DMS 273 (cell line): ENCODE measurements at regions not wholly inside any gene's neighbourhood (a gene's known extent, or its start where the extent isn't known, plus 50 kb on each side); places are given as distances from the start of the nearest gene placed in this dataset.
"Not testable (repeated sequence)": the region's sequence is repeated elsewhere in the genome, so short reads cannot be mapped to it uniquely, and the experiment has no call there.

Experiments used
- DNase-seq: peaks from one replicate; lab custom pipeline; 2025; ENCODE audit not compliant: unreplicated experiment; lab: John Stamatoyannopoulos, UW

DNA sequence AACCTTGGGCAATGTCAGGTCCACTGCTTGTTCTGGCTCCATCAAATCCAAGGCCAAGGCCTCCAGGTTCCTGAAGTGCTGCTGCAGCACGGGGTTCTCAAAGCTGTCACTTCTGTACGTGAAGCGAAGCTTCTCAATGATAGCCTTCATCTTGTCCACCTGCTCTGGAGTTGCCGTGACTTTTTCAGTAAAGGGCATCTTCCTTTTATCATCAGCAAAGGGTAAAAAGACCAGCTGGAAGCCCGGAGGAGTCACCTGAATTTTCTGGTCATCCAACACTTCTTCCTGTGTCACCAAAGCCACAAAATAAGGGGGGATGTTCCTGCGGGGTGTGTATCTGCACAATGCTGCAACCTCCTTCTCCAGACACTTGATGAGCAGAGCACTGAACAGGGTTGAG lies 131.7 kb upstream of the MAMLD1 start:
- DNase-seq, result not testable (repeated sequence)

DNA sequence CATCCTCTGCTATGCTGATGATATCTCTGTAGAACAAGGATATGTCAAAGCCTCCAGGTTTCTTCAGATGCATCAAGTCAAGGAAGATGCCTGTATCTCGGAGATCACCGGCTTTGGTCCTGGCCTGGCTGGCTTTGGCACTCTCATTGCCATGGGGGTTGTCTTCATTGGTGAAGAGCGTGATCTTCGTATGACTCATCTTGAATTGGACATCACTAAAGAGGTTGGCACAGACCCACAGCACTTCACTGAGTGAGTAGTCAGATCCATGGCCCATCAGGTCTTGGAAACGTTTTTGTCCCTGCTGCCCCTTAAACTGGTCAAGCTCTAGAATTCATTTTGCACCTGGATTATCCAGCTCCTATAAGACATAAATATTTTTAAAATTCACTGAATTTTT lies 130.9 kb upstream of the MAMLD1 start:
- DNase-seq, result not testable (repeated sequence)

DNA sequence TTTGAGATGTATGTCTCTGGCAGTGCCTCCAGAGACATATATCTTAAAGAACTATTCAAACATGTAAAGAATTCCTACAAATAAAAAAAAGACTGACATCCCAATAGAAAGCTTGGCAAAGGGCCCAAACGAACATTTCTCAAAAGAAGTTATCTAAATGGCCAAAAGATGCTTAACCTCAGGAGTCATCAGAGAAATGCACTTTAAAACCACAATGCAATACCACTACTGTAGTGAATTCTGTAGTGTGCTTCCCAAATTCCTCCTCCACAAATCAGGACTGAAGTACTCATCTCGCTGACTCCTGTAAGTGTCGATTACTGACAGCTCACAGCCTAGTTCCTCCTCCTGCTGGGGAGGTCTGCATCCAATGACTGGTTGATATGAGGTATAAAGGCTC lies 129.0 kb upstream of the MAMLD1 start:
- no peak for DNase-seq

DNA sequence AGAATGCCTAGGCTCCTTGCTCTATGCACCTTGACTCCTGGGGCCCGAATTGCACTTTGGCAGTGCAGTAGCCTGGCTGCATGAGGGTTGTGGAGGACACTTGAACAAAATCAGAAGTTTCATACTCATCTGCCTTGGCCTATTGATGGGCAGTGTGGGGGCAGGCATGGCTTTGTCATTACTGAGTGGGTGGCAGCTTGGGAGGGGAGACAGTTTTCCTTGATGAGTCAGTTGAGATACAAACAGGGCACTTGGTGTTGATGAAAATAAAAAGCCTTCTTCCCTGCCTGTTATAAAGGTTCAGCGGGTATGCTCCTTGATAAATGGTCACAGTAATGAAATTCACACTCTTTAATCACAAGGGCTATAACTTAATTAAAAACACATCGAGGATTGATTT lies 126.8 kb upstream of the MAMLD1 start:
- no peak for DNase-seq

DNA sequence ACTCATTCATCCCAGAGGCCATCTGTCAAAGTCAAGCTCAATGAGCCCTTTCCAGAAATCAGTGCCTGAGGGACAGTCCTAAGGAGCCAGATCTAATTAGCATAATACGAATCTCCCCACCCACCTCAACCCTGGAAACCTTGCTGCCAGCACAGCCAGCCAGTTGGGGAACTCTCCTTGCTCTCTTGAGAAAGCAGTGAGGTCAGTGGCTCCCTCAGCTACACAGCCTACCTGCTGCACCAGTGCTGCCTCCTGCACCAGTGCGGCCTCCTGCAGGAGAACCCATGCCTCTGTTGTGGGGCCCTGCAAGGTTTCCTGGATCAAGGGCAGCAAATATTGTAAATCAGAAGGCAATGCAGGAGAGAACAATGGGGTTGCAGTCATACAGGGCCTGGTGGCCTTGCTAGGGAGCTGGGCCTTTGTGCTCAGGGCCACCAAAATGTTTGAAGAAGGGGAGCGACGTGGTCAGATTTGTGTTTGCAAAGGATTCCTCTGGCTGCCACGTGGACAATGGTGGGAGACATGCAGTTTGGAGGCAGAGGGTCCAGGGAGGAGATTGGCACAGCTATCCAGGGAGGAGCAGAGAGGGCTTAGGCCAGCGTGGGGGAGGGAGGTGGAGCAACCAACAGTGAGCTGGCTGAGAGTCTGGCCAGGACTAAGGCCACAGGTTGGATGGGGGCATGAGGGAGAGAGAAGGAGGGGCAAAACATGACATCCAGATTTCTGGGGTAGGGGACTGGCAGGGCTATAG lies 124.3 kb upstream of the MAMLD1 start:
- no peak for DNase-seq

DNA sequence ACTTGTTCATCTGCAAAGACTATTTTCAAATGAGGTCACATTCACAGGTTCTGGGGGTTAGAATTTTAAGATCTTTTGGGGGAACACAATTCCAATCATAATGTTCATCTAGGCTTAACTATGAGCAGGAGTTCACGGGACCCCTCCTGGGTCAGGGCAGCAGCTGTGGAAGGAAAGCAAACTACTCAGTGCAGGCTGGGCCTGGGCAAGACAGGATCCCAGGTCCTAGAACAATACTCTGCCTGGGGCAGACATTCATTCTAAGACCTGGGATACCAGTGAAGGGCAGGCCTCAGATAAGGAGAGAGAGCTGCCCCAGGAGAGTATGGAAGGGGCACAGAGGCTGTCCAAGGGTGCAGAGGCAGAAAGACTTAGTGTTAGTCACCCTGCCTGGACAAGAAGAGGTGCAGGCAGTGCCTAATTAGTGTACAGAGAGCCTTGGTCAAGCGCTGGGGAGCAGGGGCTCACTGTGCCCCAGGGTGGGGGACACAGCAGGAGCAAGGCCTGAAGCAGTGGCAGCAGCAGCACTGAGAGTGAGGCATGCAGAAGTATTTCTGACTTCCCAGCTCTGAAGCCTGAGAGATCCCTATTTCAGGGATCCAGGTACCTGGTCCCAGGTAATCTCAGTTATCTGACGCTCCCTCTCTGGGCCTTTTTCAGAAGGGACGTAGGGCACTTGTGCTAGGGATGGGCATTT lies 123.0 kb upstream of the MAMLD1 start:
- DNase-seq, result no peak

DNA sequence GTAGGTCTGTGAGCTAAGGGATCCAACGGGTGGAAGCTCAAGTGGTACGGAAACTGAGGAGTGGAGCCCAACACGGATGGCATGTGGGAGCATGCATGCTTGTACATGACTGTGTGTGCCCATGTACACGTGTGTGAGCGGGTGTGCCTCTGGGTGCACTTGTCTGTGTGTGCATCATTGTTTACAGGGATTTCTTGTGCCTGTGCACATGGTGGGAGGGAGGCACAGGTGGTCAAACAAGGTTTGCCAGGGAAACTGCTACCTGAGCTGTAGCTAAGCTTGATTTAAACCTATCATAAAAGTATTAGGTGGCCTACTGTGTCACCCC lies 122.5 kb upstream of the MAMLD1 start:
- DNase-seq, result no peak

DNA sequence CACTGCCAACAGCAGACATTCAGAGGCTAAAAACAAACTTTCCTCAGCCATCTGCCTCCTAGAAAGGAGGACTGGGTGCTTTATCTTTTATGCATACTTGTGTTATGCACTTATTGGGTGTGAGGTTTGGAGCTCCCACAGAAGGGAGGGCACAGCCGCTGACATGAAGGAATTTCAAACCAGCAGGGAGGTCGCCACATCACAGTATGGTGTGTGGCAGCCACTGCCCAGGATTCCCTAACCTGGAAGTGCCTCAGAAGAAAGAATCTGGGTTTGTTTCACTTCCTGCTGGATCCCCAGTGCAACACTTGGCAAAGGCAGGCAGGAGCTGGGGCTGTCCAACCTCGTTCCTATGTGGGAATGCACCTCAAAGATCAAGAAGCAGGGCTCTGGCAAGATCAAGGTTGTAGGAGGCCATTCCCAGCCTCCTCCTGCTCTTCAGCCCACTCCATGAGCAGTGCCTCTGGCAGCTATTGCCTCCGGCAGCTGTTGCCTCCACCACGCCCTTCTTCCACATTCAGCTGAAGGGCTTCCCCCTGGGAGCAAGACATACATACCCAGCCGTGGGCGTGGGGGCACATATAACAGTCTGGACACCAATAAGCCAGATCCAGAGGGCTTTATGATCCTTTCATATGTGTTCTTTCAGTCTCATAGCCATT lies 109.0 kb upstream of the MAMLD1 start:
- peak; percentile 32 for DNase-seq

DNA sequence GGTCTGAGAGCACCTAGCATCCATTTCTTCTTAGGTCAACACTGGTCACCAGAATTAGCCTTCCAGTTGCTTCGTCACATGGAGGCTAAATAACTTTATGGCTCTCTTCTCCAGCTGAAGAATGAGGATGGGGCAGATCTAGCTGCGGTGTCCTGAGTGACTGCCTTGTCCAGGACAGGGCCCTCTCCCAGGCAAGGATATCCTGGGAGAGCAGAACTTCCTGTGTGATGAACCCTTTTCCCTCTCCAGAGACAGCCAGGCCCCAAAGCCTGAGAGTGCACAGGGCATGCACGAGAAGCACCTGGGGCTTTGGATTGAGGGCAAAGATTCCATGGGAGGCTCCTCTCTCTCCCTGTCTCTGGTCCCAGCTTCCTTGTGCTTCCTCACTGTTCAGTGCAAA lies 108.2 kb upstream of the MAMLD1 start:
- no peak for DNase-seq

DNA sequence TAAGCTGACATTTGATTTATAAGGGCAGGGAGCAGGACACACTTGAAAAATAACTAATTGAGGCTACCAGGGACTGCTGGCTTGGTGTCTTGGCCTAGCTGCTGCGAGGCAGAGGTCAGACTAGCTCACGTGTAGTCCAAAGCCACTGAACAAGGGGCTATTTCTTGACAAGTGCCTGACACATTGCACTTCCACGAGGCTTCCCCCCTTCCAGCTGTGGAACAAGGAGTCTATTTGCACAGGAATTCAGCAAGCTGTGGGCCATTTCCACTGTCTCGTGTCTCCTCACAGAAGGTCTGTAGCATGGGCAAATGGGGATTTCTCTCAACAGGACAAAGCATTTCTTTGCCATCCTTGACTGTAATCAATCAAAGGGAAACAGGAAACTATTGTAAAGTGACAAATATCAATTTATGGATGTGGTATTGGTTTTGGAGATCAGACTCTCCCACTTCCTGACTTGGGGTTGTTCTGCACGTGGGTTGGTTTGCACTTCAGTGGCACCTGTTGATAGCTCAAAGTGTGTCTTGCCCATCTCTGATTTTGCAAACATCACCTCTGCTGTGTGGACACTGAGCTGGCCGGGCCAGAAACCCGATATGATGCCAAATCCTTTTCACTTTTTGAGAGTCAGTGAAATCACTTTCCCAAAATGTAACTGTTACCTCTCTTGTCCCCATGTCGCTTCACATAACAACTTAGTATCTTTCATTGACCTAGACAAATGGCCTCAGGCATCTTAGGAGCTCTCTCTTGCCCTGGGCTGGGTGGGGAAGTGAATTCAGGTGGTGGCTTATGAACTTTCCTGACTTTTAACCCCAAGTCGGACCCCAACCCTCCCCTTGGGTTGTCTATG lies 107.4 kb upstream of the MAMLD1 start:
- DNase-seq, result no peak

DNA sequence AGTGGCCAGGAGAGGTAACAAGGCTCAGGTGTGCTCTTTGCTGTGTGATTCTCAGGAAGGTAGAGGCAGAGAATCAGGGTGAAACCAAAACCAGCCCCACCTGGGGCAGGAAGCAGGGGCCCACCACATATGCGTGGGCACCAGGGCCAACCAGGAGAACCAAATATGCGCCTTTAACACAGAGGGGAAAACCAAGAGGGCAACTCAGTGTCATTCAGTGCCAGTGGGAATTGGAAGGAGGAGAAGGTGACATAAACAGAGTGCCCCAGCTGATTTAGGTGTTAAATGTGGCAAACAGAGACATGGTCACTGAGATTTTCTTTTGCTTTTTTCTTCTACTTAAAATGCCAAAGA lies 106.8 kb upstream of the MAMLD1 start:
- DNase-seq, result no peak

DNA sequence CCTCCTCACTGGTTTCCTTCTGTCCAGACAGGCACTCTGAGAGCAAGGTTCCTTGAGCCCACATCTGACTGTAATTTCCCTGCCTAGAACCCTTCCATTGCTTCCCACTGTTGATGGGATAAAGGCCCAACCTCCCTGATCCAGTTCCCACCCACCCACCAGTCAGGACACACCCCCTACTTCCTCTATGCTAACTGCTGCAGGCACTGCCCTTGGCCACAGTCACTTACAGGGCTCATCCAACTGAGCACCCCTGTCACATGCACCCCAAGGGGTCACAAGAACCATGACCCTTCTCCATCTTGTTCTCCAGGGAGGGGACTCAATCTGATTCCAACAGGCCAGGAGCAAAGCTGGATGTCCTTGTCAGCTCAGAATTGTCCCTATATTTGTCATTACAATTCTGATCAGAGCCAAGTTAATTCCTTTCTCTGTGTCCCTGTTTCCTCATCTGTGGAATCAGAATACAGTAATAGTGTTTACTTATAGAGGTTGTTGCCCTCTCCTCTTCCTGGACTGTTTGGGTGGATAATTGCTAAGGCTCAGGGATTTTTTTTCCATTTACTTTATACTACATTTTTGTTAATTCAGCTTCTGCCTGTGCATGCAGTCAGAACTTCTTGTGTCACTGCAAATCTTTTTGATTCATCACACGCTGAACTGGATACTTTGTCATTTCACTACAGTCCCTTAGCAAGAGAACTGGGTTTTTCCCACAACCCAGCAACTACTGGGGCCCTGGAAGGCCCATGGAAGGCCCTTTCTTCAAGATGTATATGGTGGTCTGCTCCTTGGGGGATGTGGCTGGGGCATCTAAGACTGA lies 105.6 kb upstream of the MAMLD1 start:
- no peak for DNase-seq

DNA sequence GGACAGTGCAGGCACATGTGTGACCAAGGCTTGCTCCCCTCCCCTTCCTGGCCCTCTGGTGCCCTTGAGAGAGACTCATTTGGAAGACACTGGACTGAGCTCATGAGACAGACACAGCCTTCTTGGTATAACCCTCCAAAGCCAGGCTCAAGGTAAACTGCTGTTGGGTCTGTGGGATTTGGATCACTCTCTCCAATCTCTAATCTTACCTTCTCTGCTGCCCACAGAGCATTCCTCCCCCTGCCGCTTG lies 105.0 kb upstream of the MAMLD1 start:
- no peak for DNase-seq

DNA sequence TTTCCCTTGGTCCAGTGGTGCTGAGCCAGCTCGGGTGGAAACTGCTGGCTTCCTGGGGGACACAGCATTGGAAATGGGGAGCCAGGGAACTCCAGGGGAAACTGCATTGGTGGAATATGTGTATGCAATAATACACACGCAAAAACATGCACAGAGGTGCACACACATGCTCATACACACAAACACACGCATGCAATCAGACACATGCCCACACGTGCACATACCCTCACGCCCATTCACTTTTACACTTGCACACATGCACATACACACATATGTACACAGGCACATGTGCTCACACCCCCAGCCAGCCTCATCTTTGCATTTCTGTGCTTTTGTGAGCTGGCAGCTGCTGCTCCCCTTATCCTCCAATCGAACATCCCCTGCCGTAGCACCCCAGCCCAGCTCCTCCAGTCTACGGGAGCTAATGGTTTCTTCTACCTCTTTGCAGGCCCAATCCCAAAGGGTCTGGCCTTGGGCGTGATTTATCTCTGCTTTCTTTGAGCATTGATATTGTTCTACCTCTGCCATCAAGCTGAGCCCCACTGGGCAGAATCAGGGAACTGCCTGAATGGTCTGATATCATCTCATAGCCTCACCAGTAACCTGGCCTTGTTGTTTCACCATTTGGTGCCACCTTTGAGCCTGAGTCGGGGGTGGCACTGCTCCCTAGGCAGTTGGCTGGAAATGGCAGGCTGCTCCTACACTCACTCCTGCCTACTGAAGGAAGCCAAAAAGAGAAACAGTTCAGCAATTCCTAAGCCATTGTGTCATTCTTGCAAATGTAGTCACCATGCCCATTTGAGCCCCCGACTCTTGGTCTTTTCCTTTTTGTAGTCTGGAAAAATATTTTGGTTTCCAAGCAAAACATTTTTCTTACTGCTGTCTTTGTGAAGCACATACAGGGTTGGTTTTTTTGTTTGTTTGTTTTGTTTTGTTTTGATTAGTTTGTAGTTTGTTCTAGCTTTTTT lies 104.4 kb upstream of the MAMLD1 start:
- DNase-seq, result no peak

DNA sequence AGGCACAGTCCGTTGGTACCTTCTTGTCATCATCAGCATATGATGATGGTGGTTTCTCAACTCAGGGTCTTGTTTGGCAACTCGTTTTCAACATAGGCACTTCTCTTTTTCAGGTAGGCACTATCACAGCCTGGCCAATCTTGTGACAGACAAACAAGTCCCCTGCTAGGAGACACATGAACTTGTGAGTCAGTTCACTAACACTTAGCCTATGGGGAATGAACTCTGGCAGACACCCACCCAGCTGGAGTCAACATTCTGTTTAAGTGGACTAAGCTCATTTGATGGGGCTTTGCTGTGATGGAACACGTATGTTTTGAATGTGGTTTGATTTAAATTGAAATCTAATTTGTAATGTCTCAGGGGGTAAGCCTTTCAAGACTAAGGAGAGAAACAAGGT lies 100.7 kb upstream of the MAMLD1 start:
- no peak for DNase-seq

DNA sequence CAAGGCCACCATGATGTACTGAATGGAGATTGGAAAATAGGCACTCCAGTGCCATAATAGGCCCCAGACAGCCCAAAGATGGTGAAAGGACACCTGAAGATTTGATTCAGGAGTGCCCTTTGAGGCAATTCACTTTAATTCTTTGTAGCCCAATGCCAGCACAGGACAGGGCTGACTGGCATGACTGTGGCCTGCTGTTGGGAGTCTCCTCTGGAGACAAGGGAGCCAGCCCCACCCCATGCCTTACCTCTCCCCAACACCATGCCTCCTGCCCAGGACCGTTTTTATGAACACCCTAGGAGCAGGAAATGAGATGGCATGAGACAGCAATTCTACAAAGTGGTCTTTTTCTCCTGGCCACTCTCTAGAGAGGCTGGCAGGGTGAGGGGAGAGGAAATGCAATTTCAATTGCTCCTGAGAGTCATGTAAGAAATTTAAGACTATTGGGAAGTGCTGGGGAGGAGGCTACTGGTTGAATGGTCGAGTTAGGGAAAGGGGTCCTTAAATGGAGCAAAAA lies 94.2 kb upstream of the MAMLD1 start:
- no peak for DNase-seq

DNA sequence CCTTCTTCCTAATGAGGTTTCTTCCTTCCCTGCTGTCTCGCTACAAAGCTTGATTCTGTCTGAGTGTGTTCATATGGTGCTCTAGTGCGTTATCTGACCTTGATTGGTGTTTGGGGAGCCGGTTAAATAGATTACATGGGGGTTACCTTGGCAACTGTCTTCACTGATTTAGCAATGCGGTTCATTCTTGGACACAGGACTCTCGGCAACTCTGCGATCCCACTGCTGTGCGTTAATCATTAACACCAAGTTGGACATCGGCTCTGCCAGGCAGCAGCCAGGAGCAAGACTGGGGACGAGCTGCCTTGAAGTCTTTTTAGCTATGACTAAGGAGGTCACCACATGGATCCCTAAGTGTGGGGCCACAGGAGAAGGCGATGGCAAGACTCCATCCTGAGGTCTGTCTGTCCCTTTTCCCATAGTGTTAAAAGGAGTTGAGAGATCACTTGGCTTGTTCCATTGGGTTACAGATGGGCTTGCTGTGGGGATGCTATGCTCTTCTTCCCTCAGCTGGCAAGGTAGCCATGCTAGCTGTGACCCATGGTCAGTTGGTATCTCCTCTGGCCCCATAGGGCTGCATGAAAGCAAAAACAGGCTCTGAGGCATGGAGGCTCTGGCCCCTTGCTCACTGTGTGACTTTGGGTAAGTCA lies 93.4 kb upstream of the MAMLD1 start:
- no peak for DNase-seq

DNA sequence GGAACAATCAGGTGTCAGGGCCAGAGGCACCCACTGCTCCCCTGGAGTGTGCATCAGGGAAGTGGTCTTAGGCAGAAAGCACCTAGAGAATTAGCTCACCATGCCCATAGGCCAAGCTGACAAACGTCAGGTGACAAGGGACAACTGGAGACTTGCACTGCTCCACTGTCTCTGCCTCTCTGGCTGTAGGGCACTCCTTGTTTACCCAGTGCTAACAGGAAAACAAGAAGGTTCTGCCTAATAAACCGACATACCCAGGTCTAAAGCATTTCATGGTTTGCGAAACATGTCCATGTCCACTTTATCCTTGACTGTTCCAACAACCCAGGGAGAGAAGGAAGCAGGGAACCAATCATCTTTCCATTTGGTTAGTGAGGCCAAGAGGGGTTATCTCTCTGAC lies 92.5 kb upstream of the MAMLD1 start:
- no peak for DNase-seq
